Vagina (tissue), 2 donors: ENCODE measurements at regions not wholly inside any gene's neighbourhood (a gene's known extent, or its start where the extent isn't known, plus 50 kb on each side); places are given as distances from the start of the nearest gene placed in this dataset.

ENCODE experiments used
- CTCF ChIP-seq, 3 experiments: fragments of 450-650 bp in 2 of 3; fragments of 200-600 bp in 1 of 3; sonication (generic) in 1 of 3; IDR thresholded peaks; one replicate each; pipeline ENCODE4 v1.5.1; 2017 to 2019; ENCODE audit warnings: antibody characterized with exemption in 3 of 3, mild to moderate bottlenecking in 2 of 3, moderate library complexity in 2 of 3
- POLR2A ChIP-seq, 2 donors: fragments of 450-650 bp; IDR thresholded peaks; one replicate each; pipeline ENCODE4 v1.6.1; 2017; ENCODE audit warnings: antibody characterized with exemption in 2 of 2, mild to moderate bottlenecking in 2 of 2, moderate library complexity in 2 of 2

- no peak for TF ChIP-seq CTCF (IDR thresholded peaks at IDR 0.05)
- no peak for TF ChIP-seq POLR2A (IDR thresholded peaks at IDR 0.05)
Observed at GRCh38 chr2:192559587-192559986, 364.9 kb upstream of the TMEFF2 start.
